ENCODE measurements at regions not wholly inside any gene's neighbourhood (a gene's known extent, or its start where the extent isn't known, plus 50 kb on each side); places are given as distances from the start of the nearest gene placed in this dataset.

DNA sequence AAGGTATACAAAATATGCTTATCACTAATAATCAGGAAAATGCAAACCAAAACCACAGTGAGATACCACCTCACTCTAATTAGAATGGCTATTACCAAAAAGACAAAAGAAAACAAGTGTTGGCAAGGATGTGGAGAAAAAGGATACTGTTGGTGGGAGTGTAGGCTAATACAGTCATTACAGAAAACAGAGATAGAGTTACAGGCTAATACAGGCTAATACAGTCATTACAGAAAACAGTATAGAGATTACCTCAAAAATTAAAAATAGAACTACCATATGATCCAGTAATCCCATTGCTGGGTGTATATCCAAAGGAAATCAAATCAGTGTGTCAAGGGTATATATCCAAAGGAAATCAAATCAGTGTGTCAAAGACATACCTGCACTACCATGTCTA, 238.4 kb downstream of the PLPP3 start:
- no peak for DNase-seq

- no peak for DNase-seq
Measured at GRCh38 chr1:56339786-56340465, 239.4 kb downstream of the PLPP3 start.

DNA sequence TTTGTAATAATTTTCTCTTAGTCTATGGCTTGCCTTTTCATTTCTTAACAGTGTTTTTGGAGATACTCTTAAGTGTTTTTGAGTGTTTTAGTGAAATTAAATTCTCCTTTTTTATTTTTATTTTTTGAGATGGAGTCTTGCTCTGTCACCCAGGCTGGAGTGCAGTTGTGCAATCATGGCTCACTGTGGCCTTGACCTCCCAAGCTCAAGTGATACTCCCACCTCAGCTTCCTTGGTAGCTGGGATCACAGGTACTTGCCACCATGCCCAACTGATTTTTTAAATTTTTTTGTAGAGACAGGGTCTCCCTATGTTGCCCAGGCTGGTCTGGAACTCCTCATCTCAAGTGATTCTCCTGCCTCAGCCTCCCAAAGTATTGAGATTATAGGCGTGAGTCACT, 240.3 kb downstream of the PLPP3 start:
- no peak for DNase-seq

DNA sequence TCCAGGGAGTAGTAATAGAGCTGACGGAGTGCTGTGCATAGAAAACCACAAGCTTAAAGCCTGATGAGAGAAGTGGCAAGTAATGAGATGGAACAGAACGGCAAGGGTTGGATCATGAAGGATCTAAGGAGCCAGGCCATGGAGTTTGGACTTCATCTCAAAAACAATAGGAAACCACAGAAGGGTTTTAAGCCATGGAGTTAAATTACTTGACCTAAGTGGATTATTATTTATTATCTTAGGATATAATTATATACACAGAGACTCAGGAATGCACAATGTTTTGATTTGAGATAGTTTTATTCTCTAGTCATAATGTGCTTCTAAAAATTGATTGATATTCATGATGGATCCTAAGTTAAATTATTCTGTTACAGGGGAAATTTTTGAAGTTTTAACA, 242.4 kb downstream of the PLPP3 start:
- no peak for DNase-seq

GRCh38 chr1:56335394-56335793, 244.0 kb downstream of the PLPP3 start:
- no peak for DNase-seq

GRCh38 chr1:56334047-56334446, 245.3 kb downstream of the PLPP3 start:
- DNase-seq = no peak

DNA sequence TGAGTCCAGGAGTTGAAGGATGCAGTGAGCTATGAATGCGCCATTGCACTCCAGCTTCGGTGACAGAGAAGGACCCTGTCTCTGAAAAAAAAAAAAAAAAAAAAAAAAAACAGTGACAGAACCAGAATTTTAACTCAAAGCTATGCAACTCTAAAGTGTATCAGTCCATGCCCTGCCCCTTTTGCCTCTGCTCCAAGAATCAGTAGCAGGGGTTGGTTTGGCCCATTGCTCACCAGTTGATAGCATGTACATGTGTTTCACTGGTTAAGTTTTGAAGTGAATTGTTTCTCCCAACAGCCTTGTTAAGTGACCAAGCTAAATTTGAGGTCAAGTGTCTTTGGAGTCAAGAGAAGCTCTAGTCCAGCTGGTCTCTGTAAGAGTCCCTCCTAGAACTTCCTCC, 245.9 kb downstream of the PLPP3 start:
- no peak for DNase-seq

DNA sequence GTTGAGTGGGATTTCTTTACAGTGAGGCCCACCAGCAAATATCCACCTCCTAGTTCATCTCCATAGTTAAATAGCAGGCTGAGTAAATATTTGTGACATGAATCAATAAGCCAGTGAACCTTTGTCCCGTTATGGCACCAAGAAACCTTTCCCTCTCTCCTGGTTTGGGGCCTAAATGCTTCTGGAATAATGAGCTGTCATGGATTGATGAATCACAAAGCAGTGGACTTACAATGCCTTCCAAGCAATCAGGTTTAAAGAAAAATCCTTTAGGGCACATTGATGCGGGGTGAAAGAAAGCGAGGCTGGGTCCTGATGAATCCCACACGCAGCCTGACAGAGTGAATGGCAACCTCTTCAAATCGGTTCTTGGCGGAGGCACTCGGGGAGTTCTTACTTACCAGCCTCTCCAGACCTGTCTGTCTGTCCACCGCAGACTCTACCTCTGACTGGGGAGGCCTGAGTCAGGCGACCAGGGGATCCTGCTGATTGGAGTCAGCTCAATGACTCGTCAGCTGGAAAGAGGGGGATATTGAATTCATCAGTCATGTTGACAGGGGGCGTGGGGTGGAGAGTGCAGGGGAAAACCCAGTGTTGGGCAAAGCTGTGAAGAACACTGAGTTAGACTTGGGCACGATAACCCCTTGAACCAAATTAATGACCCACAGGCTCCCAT, 247.3 kb downstream of the PLPP3 start:
- DNase-seq = no peak

- DNase-seq = no peak
Measured at GRCh38 chr1:56331207-56331891, 248.0 kb downstream of the PLPP3 start.

- no peak for DNase-seq
Measured at GRCh38 chr1:56330391-56331026, 248.9 kb downstream of the PLPP3 start.

- DNase-seq = no peak
Measured at GRCh38 chr1:56329970-56330369, 249.4 kb downstream of the PLPP3 start.

GRCh38 chr1:56327195-56327594, 252.2 kb downstream of the PLPP3 start:
- DNase-seq = no peak

GRCh38 chr1:56326056-56326455, 253.3 kb downstream of the PLPP3 start:
- DNase-seq = no peak

GRCh38 chr1:56324504-56324903, 254.9 kb downstream of the PLPP3 start:
- no peak for DNase-seq

DNA sequence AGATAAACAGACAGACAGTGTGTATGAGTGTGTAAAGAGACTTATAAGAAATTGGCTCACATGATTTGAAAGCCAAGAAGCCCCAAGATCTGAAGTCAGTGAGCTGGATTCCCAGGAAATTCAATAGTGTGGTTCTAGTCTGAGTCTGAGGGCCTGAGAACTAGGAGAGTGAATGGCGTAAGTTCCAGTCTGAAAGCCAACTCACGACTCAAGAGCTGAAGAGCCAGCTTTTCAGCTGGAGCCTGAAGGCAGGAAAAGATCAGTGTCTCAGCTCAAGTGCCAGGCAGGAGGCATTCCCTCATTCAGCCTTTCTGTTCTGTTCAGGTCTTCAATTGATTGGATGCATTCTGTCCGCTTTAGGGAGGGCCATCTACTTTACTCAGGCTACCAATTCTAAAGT, 257.2 kb downstream of the PLPP3 start:
- DNase-seq = no peak

DNA sequence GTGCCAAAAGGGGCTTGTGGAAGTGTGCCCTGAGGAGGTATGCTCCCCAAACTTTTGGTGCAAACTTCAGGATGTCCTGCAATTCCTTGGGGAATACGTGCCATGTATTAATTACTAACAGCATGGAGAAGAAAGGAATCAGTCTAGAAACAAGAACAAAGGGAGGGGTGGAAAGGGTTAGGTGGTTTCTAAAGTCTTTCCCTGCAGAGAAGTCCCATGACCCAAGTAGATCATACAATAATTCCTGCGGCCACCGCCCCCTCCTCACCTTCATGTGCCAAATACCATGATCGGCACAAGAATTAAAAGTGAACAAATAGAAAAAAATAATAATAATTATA, 258.2 kb downstream of the PLPP3 start:
- DNase-seq = no peak

- no peak for DNase-seq
Measured at GRCh38 chr1:56320464-56321149, 258.8 kb downstream of the PLPP3 start.

DNA sequence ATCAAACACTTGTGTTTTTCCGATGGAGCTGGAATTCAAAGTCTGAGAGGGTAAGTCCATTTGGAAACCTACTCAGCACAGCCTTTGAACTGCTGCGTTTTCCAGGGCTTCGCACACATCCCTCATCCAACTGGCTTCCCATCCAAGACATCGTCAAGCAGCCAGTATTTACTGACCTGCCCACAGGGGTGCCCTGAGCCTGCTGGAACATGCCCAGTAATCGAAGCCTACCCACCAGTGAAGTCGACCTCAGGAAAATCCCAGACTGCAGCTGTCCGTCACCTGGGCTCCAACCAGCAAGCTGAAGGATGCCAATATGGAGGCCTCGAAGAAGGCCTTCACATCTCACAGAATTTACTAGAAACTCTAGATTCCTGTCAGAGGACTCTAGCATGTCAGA, 261.6 kb downstream of the PLPP3 start:
- no peak for DNase-seq

GRCh38 chr1:56315293-56315942, 263.9 kb downstream of the PLPP3 start:
- DNase-seq = no peak

- no peak for DNase-seq
Measured at GRCh38 chr1:56313560-56313959, 265.8 kb downstream of the PLPP3 start.

- DNase-seq = no peak
Measured at GRCh38 chr1:56311766-56312165, 267.6 kb downstream of the PLPP3 start.

DNA sequence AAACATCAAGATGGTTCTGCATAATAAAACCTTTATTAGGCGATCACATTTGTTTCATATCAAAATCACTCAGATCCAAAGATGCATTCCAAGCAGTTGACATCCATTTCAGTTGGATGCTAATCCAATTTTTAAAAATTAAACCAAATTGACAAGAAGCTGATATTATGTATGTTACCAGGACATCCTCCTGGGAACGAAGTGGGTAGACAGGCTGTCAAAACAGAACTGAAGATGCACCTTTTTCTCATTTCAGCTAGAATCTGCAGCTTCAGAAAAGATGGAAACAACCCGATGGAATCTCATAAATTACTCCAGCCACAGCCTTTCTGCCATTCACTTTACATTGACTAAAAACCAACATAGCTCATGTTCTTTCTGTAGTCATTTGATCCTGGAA, 268.4 kb downstream of the PLPP3 start:
- DNase-seq = no peak

DNA sequence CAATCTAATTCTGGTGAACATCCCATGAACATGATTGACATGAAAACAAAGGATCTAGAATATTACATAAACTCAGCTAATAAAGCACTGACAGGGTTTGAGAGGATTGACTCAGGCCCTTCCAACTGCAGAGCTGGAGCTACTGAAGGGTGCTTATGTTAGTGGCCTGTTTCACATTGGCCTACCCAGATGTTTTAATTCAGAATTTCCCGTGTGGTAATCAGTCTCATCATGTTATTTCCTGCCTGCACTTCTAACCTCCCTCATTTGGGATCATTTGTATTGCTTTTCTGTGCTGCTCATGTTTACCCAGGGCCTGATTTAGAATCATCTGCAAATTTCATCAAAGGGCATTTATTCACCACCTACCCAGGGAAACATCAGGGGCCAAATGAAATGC, 270.3 kb downstream of the PLPP3 start:
- no peak for DNase-seq
